Stimulated activated CD8-positive, alpha-beta memory T cell treated with anti-CD3 and anti-CD28 coated beads, Interleukin-2, amount 100 ng/mL, for 48 hours (primary cell): ENCODE measurements at regions not wholly inside any gene's neighbourhood (a gene's known extent, or its start where the extent isn't known, plus 50 kb on each side); places are given as distances from the start of the nearest gene placed in this dataset.
"Not testable (repeated sequence)": the region's sequence is repeated elsewhere in the genome, so short reads cannot be mapped to it uniquely, and the experiment has no call there.

ENCODE experiments used
- DNase-seq, 2 donors: peaks; one replicate each; pipeline ENCODE4 v3.0.0-alpha.2; 2020; ENCODE audit warnings: low read depth in 2 of 2

GRCh38 chr19:28686756-28687155 lies 526.2 kb downstream of the UQCRFS1 start:
- DNase-seq = no peak

GRCh38 chr19:28685802-28686201 lies 527.1 kb downstream of the UQCRFS1 start:
- DNase-seq = no peak

GRCh38 chr19:28685077-28685476 lies 527.9 kb downstream of the UQCRFS1 start:
- DNase-seq = not testable (repeated sequence)

- no peak for DNase-seq
Measured at GRCh38 chr19:28680111-28680510, 532.8 kb downstream of the UQCRFS1 start.

GRCh38 chr19:28670836-28671235 lies 542.1 kb downstream of the UQCRFS1 start:
- no peak for DNase-seq

GRCh38 chr19:28669804-28670203 lies 543.1 kb downstream of the UQCRFS1 start:
- DNase-seq = no peak

- DNase-seq = no peak
Measured at GRCh38 chr19:28667348-28667977, 545.5 kb downstream of the UQCRFS1 start.

GRCh38 chr19:28665748-28666147 lies 547.2 kb downstream of the UQCRFS1 start:
- no peak for DNase-seq

- no peak for DNase-seq
Measured at GRCh38 chr19:28656644-28657043, 556.3 kb downstream of the UQCRFS1 start.

- DNase-seq = no peak
Measured at GRCh38 chr19:28655054-28655453, 557.9 kb downstream of the UQCRFS1 start.

- no peak for DNase-seq
Measured at GRCh38 chr19:28652765-28653164, 560.2 kb downstream of the UQCRFS1 start.

GRCh38 chr19:28646629-28647028 lies 566.3 kb downstream of the UQCRFS1 start:
- DNase-seq = no peak

- no peak for DNase-seq
Measured at GRCh38 chr19:28644169-28644775, 568.7 kb downstream of the UQCRFS1 start.

- no peak for DNase-seq
Measured at GRCh38 chr19:28642787-28643683, 569.9 kb downstream of the UQCRFS1 start.

GRCh38 chr19:28641395-28641794 lies 571.6 kb downstream of the UQCRFS1 start:
- no peak for DNase-seq

- DNase-seq = no peak
Measured at GRCh38 chr19:28640506-28640905, 572.4 kb downstream of the UQCRFS1 start.

- no peak for DNase-seq
Measured at GRCh38 chr19:28638445-28638844, 574.5 kb downstream of the UQCRFS1 start.

- no peak for DNase-seq
Measured at GRCh38 chr19:28636706-28637105, 576.2 kb downstream of the UQCRFS1 start.

GRCh38 chr19:28636016-28636629 lies 576.8 kb downstream of the UQCRFS1 start:
- DNase-seq = no peak

GRCh38 chr19:28634837-28635236 lies 578.1 kb downstream of the UQCRFS1 start:
- no peak for DNase-seq

- no peak for DNase-seq
Measured at GRCh38 chr19:28634019-28634328, 579.0 kb downstream of the UQCRFS1 start.

- peak; percentile 16 to 20 for DNase-seq
Measured at GRCh38 chr19:28633319-28634018, 579.5 kb downstream of the UQCRFS1 start.
